Ectodermal cell (in vitro differentiated cells): ENCODE measurements at regions not wholly inside any gene's neighbourhood (a gene's known extent, or its start where the extent isn't known, plus 50 kb on each side); places are given as distances from the start of the nearest gene placed in this dataset.

Experiments used
- H3K27ac ChIP-seq: 2 replicates; pipeline ENCODE4 v1.7.0; 2013; ENCODE audit warnings: mild to moderate bottlenecking, low read depth, low read length; ENCODE audit not compliant: insufficient read depth, poor library complexity, severe bottlenecking
- H3K27me3 ChIP-seq: 2 replicates; pipeline ENCODE4 v1.7.0; 2013; ENCODE audit warnings: mild to moderate bottlenecking, low read length; ENCODE audit not compliant: insufficient read depth, control insufficient read depth, poor library complexity, severe bottlenecking
- H3K36me3 ChIP-seq: one replicate; pipeline ENCODE4 v1.7.0; 2013; ENCODE audit warnings: low read length; ENCODE audit not compliant: control insufficient read depth, insufficient read depth
- H3K4me1 ChIP-seq: one replicate; pipeline ENCODE4 v1.7.0; 2013; ENCODE audit warnings: low read length; ENCODE audit not compliant: control insufficient read depth, insufficient read depth
- H3K4me3 ChIP-seq: 2 replicates; pipeline ENCODE4 v1.7.0; 2013; ENCODE audit warnings: low read depth, low read length, control low read depth; ENCODE audit not compliant: insufficient read depth
- H3K9me3 ChIP-seq: 2 replicates; pipeline ENCODE4 v1.7.0; 2013; ENCODE audit warnings: mild to moderate bottlenecking, low read length, moderate library complexity; ENCODE audit not compliant: control insufficient read depth
- WGBS, 2 experiments: methylation state at CpG; one replicate each; pipeline ENCODE4 v1.1.7; 2013; ENCODE audit warnings: missing lambda C conversion rate in 2 of 2; 5-methylcytosine and 5-hydroxymethylcytosine counted together

DNA sequence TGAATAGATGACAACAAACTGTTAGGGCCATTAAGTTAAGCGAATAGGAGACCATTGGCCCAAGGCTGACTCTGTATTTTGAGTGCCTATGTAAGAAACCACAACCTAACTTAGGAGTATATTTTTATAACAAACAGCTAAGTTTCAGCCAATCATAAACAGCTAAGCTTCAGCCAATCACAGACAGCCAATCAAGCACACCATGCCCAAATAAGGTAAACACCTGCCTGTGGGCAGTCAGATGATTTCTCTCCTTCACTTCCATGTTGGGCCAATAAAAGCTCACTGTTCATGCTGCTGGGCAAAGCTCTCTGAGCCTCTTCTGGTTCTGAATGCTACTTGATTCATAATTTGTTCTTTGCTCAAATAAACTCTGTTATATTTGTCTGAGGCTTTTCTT lies 344.6 kb downstream of the BTG1 start:
- H3K9me3 ChIP-seq: no peaks in the 10 kb centered on the region
- H3K27ac ChIP-seq: no peak overlapping the region
- WGBS, 2 experiments: 86 to 91% methylated on average over 1 of the region's 1 CpG
- no peak overlapping the region for H3K4me3 ChIP-seq
- no peaks in the 10 kb centered on the region for H3K4me1 ChIP-seq
- no peaks in the 10 kb centered on the region for H3K27me3 ChIP-seq
- no peaks in the 10 kb centered on the region for H3K36me3 ChIP-seq

DNA sequence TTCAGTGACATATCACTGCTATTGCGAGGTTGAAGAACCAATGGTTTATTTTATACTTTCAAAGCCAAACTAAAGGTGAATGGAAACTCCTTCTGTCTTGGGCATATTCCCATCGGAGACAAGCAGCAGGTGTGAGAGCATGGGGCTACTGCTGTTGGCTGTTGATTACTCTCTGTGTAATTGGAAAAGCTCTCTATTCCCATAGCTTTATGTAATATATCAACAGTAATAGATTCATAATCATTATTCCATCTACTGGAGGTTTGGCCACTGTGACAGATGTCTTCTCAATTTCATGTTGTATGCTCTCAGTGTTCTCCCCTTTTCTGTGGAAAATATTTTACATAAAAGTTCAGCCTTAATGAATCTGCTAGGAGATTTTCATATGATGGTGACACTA lies 352.0 kb downstream of the BTG1 start:
- H3K36me3 ChIP-seq: no peaks in the 10 kb centered on the region
- H3K4me1 ChIP-seq: no peaks in the 10 kb centered on the region
- no peak overlapping the region for H3K27ac ChIP-seq
- no peaks in the 10 kb centered on the region for H3K9me3 ChIP-seq
- no peak overlapping the region for H3K4me3 ChIP-seq
- WGBS, 2 experiments: 87 to 100% methylated on average over 1 to 2 of the region's 2 CpGs
- no peaks in the 10 kb centered on the region for H3K27me3 ChIP-seq

DNA sequence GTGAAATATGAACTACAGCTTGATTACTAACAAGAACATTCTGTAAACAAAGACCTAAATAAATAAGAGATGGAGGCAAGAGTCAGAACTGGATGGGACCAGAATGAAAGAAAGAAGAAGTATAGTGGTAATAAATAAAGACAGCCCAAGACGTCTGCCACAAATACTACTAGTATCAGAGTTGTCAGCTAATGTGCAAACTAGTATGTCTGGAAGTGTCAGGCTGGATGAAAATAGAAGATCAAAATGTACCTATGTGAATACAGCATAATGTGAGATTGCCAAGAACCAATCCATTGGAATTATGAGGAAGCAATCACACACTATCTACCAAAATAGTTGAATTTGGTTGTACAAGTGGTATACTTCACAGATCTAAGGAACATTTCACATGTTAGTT lies 353.0 kb downstream of the BTG1 start:
- H3K4me3 ChIP-seq: no peak overlapping the region
- 86 to 100% methylated on average over 1 of the region's 1 CpG for WGBS, 2 experiments
- no peaks in the 10 kb centered on the region for H3K4me1 ChIP-seq
- no peaks in the 10 kb centered on the region for H3K9me3 ChIP-seq
- no peaks in the 10 kb centered on the region for H3K27me3 ChIP-seq
- H3K27ac ChIP-seq: no peak overlapping the region
- H3K36me3 ChIP-seq: no peaks in the 10 kb centered on the region

DNA sequence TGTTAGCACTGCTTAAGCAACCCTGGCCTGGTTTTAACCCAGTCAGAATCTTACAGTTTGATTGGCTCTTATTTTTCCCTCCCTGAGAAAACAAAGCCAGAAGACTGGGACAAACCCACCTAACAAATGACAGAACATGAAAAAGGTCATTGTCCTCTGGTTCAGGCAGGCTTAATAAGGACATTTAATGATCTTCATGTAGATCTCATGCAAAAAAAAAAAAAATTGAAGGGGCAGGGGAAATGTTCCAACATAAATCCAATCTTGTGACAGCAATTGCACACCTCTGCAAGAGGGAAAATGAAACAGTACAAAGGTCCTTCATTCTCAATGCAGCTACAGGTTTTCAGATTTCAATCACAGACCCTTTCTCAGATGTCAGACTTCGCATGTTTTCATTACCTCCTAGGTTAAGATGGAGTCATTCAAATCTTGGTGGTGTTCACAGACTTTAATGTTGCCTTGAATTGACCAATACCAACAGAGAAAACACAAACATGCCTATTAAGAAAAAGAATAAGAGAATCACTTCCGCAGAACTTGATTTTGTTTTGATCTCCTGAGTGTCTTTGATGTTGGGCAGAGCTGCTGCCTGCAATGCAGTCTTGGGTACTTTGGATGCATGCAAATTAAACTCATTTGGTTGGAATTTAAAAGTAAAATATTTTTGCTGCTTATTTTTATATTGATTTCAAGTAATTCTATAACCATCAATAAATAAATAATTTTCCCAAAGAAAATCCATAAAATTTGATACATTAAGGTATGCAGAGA lies 359.0 kb downstream of the BTG1 start:
- Histone ChIP-seq H3K9me3 (no peaks in the 10 kb centered on the region), H3K27ac (no peak overlapping the region), H3K4me1 (no peaks in the 10 kb centered on the region), H3K4me3 (no peak overlapping the region), H3K27me3 (no peaks in the 10 kb centered on the region), H3K36me3 (no peaks in the 10 kb centered on the region)
- 92 to 100% methylated on average over 2 of the region's 2 CpGs for WGBS, 2 experiments

DNA sequence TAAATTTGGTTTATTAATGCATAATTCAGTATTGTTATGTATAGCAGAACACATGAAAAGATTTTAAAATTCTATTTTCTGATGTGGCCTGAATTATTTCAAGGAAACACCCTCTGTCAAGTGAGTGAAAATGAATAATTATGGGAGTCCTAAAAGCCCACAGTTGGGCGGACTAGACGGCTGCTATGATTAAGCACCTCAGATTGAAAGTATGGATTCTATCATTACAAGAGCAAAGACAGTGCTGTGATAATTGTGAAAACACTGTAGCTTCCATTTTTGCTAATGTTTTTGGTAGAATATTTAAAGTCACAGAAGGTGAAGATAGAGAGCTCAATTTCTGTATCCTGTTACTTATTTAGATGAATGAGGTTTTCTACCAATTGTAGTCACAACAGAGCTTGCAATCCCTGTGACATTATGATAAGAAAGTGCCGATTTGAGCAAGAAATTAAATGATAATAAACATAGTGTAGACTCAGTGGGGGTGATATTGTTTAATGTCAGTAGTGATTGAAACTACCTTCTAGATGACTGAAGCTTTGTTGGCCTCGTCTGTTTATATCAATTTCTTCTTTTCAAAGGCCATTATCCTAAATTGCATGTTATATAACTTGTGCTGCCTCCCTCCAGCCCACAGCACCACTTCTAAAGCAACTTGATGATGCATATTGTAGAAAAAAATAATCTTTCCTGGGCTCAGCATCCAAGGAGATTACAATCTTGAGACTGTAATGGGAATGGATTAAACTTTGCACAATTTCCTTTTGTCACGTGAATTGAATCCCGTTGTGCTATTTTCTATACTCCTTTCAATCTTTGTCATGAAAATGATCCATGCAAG lies 359.8 kb downstream of the BTG1 start:
- H3K27ac ChIP-seq: no peak overlapping the region
- no peak overlapping the region for H3K4me3 ChIP-seq
- H3K36me3 ChIP-seq: no peaks in the 10 kb centered on the region
- 80 to 85% methylated on average over 5 to 6 of the region's 6 CpGs for WGBS, 2 experiments
- H3K27me3 ChIP-seq: no peaks in the 10 kb centered on the region
- no peaks in the 10 kb centered on the region for H3K9me3 ChIP-seq
- H3K4me1 ChIP-seq: no peaks in the 10 kb centered on the region

DNA sequence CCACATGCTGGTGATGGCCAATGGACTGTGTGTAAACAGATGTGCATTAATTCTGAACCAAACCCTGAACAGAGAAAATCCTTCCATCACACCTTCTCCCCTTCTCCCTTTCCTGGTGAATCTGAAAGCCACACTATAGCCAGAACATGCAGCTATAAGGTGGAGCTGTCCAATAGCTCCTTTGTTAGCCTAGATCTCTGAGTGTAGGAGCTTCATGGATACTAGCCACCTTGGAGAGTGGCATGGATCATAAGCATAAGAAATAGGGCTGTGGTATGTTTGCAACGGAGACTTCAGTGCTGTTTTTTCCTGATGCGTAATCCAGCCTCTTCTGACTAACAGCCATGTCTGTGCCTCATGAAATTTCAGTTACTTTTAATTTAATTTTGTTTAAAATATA lies 364.5 kb downstream of the BTG1 start:
- Histone ChIP-seq H3K9me3 (no peaks in the 10 kb centered on the region), H3K4me1 (no peaks in the 10 kb centered on the region), H3K4me3 (no peak overlapping the region), H3K27ac (no peak overlapping the region), H3K36me3 (no peaks in the 10 kb centered on the region), H3K27me3 (no peaks in the 10 kb centered on the region)
- 89 to 95% methylated on average over 2 of the region's 2 CpGs for WGBS, 2 experiments

DNA sequence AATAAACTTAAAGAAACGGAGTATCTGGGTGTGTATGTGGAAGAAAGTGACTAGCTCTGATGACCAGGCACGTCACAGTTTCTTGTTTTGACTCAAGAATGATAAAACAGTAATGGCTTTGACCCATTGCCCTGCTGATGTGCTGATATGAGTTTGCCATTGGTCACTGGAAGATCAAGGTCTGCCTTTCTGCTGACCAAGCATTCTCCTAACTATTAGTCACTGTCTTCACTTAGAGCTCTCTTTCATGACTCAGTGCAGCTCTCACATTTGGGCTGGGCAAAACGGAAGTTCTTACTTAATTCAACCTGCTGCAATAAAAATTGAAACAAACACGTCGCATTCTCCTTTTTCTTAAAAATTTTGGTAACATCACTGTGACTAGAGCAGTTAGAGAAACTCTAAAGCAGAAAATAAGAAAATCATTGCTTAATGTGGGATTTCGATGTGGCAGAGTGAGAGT lies 366.7 kb downstream of the BTG1 start:
- H3K9me3 ChIP-seq: no peaks in the 10 kb centered on the region
- no peaks in the 10 kb centered on the region for H3K4me1 ChIP-seq
- H3K4me3 ChIP-seq: no peak overlapping the region
- WGBS, 2 experiments: 86 to 90% methylated on average over 6 of the region's 6 CpGs
- H3K27me3 ChIP-seq: no peaks in the 10 kb centered on the region
- H3K36me3 ChIP-seq: no peaks in the 10 kb centered on the region
- no peak overlapping the region for H3K27ac ChIP-seq

DNA sequence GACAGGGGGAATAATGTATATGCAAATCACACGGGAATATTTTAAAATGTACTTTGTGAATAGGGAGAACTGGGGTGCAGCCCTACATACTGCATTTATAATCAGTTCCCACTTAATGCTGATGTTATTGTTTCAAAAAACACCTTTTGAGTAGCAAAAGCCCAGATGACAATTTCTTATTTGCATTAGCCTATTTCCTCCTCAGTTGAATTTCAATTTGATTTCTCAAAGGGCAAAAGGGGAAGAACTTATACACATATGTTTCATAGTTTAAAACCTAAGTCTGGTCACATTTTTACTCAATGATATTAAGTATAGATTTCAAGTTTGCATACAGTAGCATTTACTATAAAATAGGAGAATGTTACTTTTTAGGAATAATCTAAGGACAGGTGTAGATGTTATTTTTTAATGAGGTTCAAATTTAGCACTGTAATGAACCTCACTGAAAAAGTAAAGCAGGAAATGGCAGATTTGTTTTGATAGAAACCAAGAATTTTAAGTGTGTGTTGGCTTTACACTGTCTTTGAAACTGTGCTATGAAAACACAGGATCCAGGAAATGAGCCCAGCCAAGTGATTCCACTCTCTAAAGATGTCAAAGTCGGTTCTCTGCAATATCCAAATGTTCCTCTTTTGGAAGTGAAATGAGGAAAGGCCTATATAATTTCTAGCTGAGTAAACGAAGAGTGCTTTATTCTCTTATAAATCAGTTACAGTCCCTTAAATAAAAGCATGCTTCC lies 367.4 kb downstream of the BTG1 start:
- 87 to 88% methylated on average over 1 to 3 of the region's 3 CpGs for WGBS, 2 experiments
- no peaks in the 10 kb centered on the region for H3K9me3 ChIP-seq
- H3K36me3 ChIP-seq: no peaks in the 10 kb centered on the region
- H3K4me3 ChIP-seq: no peak overlapping the region
- H3K4me1 ChIP-seq: no peaks in the 10 kb centered on the region
- no peaks in the 10 kb centered on the region for H3K27me3 ChIP-seq
- no peak overlapping the region for H3K27ac ChIP-seq

DNA sequence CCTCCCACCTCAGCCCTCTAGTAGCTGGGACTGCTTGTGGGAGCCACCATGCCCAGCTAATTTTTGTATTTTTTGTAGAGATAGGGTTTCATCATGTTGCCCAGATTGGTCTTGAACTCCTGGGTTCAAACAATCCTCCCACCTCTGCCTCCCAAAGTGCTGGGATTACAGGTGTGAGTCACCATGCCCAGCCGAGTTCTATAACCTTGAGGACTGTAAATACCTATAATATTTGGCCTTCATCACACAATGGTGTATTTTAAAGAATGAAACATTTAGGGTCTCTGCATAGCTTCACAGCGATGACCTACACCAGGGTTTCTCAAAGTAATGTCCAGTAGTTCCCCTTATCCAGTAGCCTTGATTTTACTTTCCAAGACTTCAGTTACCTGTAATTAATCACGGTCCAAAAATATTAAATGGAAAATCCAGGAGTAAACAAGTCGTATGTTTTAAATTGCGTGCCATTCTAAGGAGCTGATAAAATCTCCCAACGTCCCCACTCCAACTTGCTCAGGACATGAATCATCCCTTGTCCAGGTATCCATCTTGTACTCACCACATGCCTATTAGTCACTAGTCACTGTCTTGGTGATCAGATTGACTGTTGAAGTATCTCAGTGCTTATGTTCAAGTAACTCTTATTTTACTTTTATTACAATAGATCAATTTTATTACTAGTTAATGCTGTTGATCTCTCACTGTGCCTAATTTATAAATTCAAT lies 368.2 kb downstream of the BTG1 start:
- no peak overlapping the region for H3K27ac ChIP-seq
- 95 to 97% methylated on average over 6 of the region's 6 CpGs for WGBS, 2 experiments

More for the DNA sequence above, 368.2 kb downstream of the BTG1 start:
- no peaks in the 10 kb centered on the region for H3K4me1 ChIP-seq
- H3K27me3 ChIP-seq: no peaks in the 10 kb centered on the region
- no peaks in the 10 kb centered on the region for H3K9me3 ChIP-seq
- H3K36me3 ChIP-seq: no peaks in the 10 kb centered on the region
- no peak overlapping the region for H3K4me3 ChIP-seq
